Activated CD4-positive, alpha-beta T cell treated with anti-CD3 and anti-CD28 coated beads, Interleukin-2, amount 50 U/mL, for 48 hours (primary cell): ENCODE measurements at regions not wholly inside any gene's neighbourhood (a gene's known extent, or its start where the extent isn't known, plus 50 kb on each side); places are given as distances from the start of the nearest gene placed in this dataset.

ENCODE experiments used
- DNase-seq, 2 experiments: peaks; one replicate each; pipeline ENCODE4 v3.0.0-alpha.2; 2020

GRCh38 chr6:120202878-120203277 is 853.3 kb upstream of the MAN1A1 start:
- no peak for DNase-seq

- no peak for DNase-seq
Observed at GRCh38 chr6:120200853-120201252, 851.3 kb upstream of the MAN1A1 start.

- DNase-seq: no peak
Observed at GRCh38 chr6:120198033-120198432, 848.5 kb upstream of the MAN1A1 start.

GRCh38 chr6:120186080-120186479 is 836.5 kb upstream of the MAN1A1 start:
- DNase-seq: no peak

GRCh38 chr6:120173250-120173649 is 823.7 kb upstream of the MAN1A1 start:
- no peak for DNase-seq

GRCh38 chr6:120164531-120164930 is 815.0 kb upstream of the MAN1A1 start:
- DNase-seq: no peak

- DNase-seq: no peak
Observed at GRCh38 chr6:120157873-120158272, 808.3 kb upstream of the MAN1A1 start.

GRCh38 chr6:120147071-120147871 is 797.7 kb upstream of the MAN1A1 start:
- DNase-seq: peak in 1 of 2 experiments; percentile 3

GRCh38 chr6:120141601-120142000 is 792.0 kb upstream of the MAN1A1 start:
- DNase-seq: no peak

- DNase-seq: no peak
Observed at GRCh38 chr6:120137492-120137891, 787.9 kb upstream of the MAN1A1 start.

- no peak for DNase-seq
Observed at GRCh38 chr6:120129228-120129627, 779.7 kb upstream of the MAN1A1 start.

- DNase-seq: no peak
Observed at GRCh38 chr6:120122401-120122800, 772.8 kb upstream of the MAN1A1 start.

GRCh38 chr6:120116343-120116742 is 766.8 kb upstream of the MAN1A1 start:
- DNase-seq: no peak

GRCh38 chr6:120112980-120113379 is 763.4 kb upstream of the MAN1A1 start:
- DNase-seq: no peak

- DNase-seq: no peak
Observed at GRCh38 chr6:120111001-120111400, 761.4 kb upstream of the MAN1A1 start.

- no peak for DNase-seq
Observed at GRCh38 chr6:120108061-120108795, 758.7 kb upstream of the MAN1A1 start.

- no peak for DNase-seq
Observed at GRCh38 chr6:120103618-120104017, 754.1 kb upstream of the MAN1A1 start.

- no peak for DNase-seq
Observed at GRCh38 chr6:120096696-120097260, 747.2 kb upstream of the MAN1A1 start.

- no peak for DNase-seq
Observed at GRCh38 chr6:120083186-120083585, 733.6 kb upstream of the MAN1A1 start.

- DNase-seq: no peak
Observed at GRCh38 chr6:120077489-120077888, 727.9 kb upstream of the MAN1A1 start.

GRCh38 chr6:120058410-120058809 is 708.8 kb upstream of the MAN1A1 start:
- DNase-seq: no peak

GRCh38 chr6:120056085-120056484 is 706.5 kb upstream of the MAN1A1 start:
- peak in 1 of 2 experiments; percentile 11 for DNase-seq

- no peak for DNase-seq
Observed at GRCh38 chr6:120055071-120055470, 705.5 kb upstream of the MAN1A1 start.

GRCh38 chr6:120039664-120040063 is 690.1 kb upstream of the MAN1A1 start:
- no peak for DNase-seq
